ENCODE measurements at regions not wholly inside any gene's neighbourhood (a gene's known extent, or its start where the extent isn't known, plus 50 kb on each side); places are given as distances from the start of the nearest gene placed in this dataset.

DNA sequence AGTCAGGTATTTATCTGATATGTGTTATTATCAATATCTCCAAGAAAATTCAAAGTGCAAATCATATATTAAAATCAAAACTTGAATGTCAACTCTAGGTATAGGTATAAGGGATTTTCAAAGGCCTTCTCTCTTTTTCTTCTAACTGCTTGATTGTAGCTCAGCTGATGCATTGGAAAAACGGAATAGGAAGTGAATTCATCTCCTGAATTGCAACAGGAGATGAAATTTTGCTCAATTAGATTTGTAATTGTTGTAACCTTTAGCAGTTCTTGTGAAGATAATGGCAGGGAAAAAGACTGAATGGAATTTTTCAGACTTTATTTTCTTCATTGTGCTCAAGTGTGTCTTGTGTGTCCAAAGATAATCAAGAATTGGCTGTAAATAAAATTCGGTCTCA lies 190.2 kb upstream of the KCNJ16 start:
- TF ChIP-seq TCF7 (IDR thresholded peaks at IDR 0.05; ENCODE audit: borderline replicate concordance) (no peak), HCFC1 (IDR thresholded peaks at IDR 0.05; ENCODE audit: low read depth, low read length) (no peak), YY1 (IDR thresholded peaks at IDR 0.05; ENCODE audit: borderline replicate concordance in 1 of 3, control insufficient read depth in 1 of 3, extremely low read depth in 1 of 3, insufficient read depth in 3 of 3, insufficient read length in 1 of 3, insufficient replicate concordance in 2 of 3, low read depth in 1 of 3, low read length in 2 of 3) (no peak), GABPA (tag; conservative IDR thresholded peaks at IDR 0.05; ENCODE audit: low read depth) (no peak)
- TF ChIP-seq, protein P1, sequence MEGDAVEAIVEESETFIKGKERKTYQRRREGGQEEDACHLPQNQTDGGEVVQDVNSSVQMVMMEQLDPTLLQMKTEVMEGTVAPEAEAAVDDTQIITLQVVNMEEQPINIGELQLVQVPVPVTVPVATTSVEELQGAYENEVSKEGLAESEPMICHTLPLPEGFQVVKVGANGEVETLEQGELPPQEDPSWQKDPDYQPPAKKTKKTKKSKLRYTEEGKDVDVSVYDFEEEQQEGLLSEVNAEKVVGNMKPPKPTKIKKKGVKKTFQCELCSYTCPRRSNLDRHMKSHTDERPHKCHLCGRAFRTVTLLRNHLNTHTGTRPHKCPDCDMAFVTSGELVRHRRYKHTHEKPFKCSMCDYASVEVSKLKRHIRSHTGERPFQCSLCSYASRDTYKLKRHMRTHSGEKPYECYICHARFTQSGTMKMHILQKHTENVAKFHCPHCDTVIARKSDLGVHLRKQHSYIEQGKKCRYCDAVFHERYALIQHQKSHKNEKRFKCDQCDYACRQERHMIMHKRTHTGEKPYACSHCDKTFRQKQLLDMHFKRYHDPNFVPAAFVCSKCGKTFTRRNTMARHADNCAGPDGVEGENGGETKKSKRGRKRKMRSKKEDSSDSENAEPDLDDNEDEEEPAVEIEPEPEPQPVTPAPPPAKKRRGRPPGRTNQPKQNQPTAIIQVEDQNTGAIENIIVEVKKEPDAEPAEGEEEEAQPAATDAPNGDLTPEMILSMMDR (IDR thresholded peaks at IDR 0.05 in 2 of 3, conservative IDR thresholded peaks at IDR 0.05 in 1 of 3; ENCODE audit: insufficient read depth in 2 of 3, low read depth in 1 of 3, low read length in 3 of 3): no peak

Measured in K562 (cell line).